D721Med (cell line): ENCODE measurements at regions not wholly inside any gene's neighbourhood (a gene's known extent, or its start where the extent isn't known, plus 50 kb on each side); places are given as distances from the start of the nearest gene placed in this dataset.
"Not testable (repeated sequence)": the region's sequence is repeated elsewhere in the genome, so short reads cannot be mapped to it uniquely, and the experiment has no call there.

Experiments used
- DNase-seq: peaks from one replicate; pipeline ENCODE4 v3.0.0; 2011; ENCODE audit warnings: low spot score; ENCODE audit not compliant: insufficient read length
- FAIRE-seq: peaks from 2 replicates; lab custom pipeline; 2011; peaks lifted over from hg19 to GRCh38; lab: Jason Lieb, UNC
- CTCF ChIP-seq: IDR thresholded peaks from 2 replicates; pipeline ENCODE4 v1.5.1; 2012; ENCODE audit warnings: mild to moderate bottlenecking, control low read depth; ENCODE audit not compliant: insufficient read depth; ENCODE audit errors: missing control alignments

GRCh38 chr2:129396980-129397599, 582.4 kb upstream of the RAB6C start:
- FAIRE-seq (peak; percentile 84), DNase-seq (no peak)
- peak; percentile 34 for TF ChIP-seq CTCF

DNA sequence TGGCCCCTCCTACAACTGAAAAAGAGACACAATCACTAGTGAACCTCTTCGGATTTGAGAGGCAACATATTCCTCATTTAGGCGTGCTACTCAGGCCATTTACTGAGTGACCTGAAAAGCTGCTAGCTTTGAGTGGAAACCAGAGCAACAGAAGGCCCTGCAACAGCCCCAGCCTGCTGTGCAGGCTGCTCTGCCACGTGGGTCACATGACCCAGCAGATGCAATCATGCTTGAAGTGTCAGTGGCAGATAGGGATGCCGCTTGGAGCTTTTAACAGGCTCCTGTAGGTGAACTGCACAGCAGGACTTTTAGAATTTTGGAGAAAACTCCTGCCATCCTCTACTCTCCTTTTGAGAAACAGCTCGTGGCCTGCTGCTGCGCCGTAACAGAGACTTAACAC, 578.6 kb upstream of the RAB6C start:
- DNase-seq (no peak), FAIRE-seq (no peak)
- TF ChIP-seq CTCF, result no peak

- no peak for TF ChIP-seq CTCF
- FAIRE-seq (no peak), DNase-seq (no peak)
Measured at GRCh38 chr2:129402076-129402475, 577.4 kb upstream of the RAB6C start.

DNA sequence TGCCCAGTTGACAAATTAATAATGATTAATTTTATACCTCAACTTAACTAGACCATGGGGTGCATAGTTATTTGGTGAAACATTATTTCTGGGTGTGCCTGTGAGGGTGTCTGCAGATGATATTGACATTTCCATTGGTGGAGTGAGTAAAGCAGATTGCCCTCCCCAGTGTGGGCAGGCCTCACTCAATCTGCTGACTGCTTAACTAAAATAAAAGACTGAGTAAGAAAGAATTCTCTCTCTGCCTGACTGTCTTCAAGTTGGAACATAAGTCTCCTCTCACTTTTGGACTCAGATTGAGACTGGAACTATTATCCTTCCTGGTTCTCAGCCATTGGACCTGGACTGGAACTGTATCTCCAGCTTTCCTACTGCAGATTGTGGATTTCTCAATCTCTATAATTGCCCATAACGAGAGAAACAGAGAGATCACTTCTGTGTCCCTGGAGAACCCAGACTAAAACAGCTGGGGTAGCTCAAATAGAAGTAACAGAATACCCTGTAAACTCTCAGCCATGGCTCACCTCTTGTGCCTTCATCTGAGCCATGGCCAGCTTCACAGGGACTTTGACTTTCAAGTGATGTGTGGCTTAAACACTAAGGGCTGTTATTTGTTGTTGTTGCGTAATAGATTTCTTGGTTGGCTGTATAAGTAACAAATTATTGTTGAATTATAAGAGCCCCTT, 575.3 kb upstream of the RAB6C start:
- DNase-seq, result no peak
- TF ChIP-seq CTCF, result no peak
- FAIRE-seq, result no peak

- TF ChIP-seq CTCF, result no peak
- FAIRE-seq (no peak), DNase-seq (no peak)
Measured at GRCh38 chr2:129408570-129408969, 570.9 kb upstream of the RAB6C start.

GRCh38 chr2:129417041-129417440, 562.4 kb upstream of the RAB6C start:
- FAIRE-seq, DNase-seq: not testable (repeated sequence)

- TF ChIP-seq CTCF, result no peak
- DNase-seq (no peak), FAIRE-seq (no peak)
Measured at GRCh38 chr2:129422028-129422427, 557.4 kb upstream of the RAB6C start.
